Body of pancreas (tissue), 4 donors: ENCODE measurements at regions not wholly inside any gene's neighbourhood (a gene's known extent, or its start where the extent isn't known, plus 50 kb on each side); places are given as distances from the start of the nearest gene placed in this dataset.

ENCODE experiments used
- CTCF ChIP-seq, 7 experiments: fragments of 450-650 bp in 4 of 7; fragments of 200-600 bp in 3 of 7; sonication (generic) in 3 of 7; IDR thresholded peaks; one replicate each; pipeline ENCODE4 v1.5.1; 2016 to 2019; ENCODE audit warnings: antibody characterized with exemption in 7 of 7
- POLR2A ChIP-seq, 3 donors: fragments of 450-650 bp; IDR thresholded peaks; one replicate each; pipeline ENCODE4 v1.6.1; 2016; ENCODE audit warnings: antibody characterized with exemption in 3 of 3, mild to moderate bottlenecking in 2 of 3

GRCh38 chr10:18829259-18829658, 170.0 kb downstream of the ARL5B start:
- TF ChIP-seq CTCF (IDR thresholded peaks at IDR 0.05), result no peak
- no peak for TF ChIP-seq POLR2A (IDR thresholded peaks at IDR 0.05)
